Globus pallidus (tissue), 1 donor: ENCODE measurements at regions not wholly inside any gene's neighbourhood (a gene's known extent, or its start where the extent isn't known, plus 50 kb on each side); places are given as distances from the start of the nearest gene placed in this dataset.
A peak's percentile ranks its signal among the peaks of the same experiment; 100 is the strongest.

Experiments
- DNase-seq: peaks from one replicate; pipeline ENCODE4 v3.0.0-alpha.2; 2015; ENCODE audit warnings: low spot score

DNA sequence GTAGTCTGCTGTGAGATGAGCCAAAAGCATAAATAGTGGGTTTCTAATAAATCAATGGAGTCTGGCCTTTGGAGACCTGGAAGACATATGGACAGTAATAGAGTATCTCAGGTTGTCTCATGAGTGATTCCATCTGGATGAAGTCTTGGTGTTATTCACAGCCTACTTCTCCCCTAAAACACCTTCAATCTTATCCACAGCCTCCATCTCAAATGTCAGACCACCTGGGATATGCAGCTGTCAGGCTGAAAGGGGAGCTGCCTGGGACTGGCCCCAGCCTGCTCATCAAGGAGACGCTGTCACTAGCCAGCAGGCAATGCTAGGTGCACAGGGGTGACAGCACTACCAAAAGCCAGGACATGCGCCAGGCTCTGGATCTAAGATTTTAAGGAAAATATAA, 684.0 kb upstream of the ZEB2 start:
- DNase-seq: no peak

DNA sequence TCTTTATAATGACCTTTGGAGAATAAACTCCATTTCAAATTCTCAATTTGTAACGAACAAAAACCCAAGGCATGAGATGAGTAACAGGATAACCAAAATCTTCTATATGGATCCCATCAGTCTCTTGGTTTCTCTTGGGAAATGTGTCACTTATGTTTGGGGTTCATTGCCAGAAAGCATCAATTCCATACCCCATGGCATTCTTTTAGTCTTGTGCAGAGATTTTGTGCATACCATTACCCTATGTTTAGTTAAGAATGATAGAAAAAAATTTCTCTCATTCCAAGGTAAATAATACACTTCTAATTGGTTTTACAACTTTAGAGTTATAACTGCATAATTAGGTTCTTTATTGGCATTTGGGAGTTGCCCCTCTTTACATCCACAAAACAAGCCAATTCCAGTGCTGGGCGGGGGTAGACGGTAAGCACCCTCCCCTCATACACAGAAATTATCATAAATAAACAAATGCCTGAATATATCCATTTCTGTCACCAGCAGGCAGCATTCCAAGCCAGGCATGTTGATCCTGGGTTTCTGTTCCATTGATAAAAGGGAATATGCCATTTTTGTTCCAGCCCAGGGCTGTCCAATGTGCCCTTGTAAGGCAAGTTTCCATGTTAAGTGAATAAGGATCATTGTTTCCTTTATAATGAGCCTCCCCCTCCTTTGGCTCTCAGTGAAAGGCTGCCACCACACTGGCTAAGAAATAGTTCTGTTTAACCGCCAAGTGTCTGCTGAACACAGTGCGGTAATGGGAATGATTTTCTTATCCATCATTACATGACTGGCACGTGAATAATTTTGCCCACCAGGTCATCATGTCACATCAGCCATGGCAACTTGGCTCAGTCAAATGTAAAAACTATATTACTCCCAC, 680.1 kb upstream of the ZEB2 start:
- DNase-seq: peak; percentile 90

DNA sequence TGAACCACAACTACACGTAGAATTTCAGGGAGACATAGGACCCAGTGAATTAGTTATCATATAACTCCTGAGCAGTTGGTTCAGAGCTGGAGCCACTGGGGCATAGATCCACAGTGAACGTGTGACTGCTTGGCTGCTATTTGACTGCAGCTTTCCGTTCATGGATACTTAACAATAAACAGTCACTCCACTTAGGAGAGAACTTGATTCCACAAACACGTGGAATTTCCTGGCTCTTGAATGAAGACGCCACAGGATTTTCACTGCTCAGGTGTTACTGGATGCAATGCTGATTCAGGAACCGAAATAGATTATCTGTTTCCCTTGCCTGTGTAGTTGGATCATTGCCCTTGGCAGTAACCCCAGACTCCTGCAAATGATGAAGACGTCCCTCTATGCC, 679.1 kb upstream of the ZEB2 start:
- peak; percentile 52 for DNase-seq

DNA sequence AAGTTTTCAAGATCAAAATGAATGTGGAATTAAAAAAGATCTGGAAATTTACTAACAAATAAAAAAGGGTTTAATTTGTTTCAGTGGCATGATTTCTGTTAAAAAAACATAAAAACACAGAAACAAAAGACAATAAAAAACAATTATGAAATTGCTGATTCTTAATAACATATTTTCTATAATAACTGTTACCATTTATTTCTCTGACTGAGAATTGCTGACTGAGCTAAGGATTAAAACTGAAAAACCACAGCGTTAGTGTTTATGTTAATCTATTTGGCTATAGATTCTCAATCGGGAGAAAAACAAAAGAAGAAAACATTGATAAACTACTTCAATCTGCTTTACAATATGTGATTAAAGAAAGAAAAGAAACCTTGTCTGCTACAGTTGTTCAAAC, 678.6 kb upstream of the ZEB2 start:
- no peak for DNase-seq

DNA sequence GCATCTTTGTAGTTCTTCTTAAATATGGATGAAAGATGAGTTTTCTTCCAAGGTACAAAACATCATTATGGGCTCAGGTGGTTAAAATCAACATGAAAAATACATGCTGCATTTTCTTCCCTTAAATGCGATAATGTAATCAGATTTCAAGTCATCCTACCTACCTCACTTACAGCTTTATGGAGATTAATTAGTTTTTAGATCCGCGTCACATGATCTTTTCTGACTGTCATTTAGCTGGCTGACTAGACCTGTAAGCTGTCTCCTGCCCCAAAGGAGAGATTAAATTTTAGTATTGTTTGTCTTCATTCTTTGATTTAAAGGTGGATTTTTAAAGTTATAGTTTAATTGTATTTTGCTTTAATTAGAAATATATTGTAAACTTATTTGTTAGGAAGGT, 678.0 kb upstream of the ZEB2 start:
- DNase-seq: no peak

DNA sequence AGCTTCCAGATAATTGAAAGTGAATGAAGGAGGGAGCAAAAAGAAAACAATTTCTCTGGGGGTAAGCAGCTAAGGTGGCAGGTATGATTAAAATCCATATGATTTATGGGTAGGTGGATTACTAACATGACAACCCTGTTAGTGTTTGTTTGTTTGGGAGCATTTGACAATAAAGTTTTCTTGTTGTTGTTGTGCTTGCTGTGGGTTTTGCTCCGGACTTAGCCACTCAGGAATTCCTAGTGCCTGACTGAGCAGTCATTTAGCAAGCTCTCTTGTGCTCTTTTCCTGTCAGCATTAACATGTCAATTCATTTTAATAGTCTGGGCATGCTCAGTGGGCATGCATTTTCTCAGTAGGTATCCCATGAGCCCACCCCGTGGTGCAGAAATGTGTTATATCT, 674.8 kb upstream of the ZEB2 start:
- DNase-seq: no peak

DNA sequence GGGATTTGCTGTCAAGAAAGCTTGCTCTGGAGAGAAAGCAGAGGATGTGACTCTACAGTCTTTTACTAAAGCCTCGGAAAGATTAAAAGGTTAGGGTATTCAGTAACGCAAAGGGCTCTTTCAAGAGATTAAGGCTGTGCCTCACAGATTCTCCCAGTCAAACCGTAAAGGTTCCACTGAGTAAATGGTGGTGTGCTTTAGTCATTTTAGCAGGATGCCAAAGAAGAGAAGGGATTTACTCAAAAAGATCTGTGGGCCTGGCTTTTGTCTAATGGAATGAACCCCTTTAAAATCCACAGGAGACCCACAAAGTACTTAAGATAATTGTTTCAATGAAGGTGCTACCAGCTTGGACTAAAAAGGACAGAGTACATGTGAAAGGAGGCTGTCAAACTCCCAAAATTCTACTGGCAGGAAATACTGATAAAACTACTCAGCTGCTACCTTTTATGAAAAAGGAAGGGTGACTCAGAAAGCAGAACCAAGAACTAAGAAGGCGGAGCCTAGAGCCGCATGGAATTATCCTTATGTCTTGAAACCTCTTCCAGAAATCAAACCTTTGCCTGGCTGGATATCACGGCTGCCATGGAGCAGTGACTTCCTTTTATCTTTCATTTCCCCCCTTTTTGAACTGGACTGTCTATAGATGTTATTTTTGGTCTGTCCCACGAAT, 670.2 kb upstream of the ZEB2 start:
- no peak for DNase-seq

DNA sequence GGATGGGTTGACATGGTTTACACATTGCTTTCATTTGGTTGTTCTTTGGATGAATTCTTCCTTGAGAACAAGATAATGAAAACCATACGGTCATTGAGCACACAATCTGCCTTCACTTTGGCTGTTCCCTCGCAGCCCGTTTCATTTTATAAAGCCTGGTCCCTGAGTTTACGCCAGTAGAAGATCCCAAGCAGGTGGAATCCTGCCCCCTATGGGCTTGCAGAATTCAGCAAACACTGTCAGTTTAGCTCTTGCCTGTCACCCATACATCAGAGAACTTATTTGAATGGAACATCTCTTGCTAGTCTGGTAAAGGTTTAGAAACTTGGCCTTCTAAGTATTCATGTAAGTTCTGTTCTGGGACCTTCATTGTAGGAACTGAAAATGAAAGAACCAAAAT, 666.4 kb upstream of the ZEB2 start:
- peak; percentile 56 for DNase-seq

DNA sequence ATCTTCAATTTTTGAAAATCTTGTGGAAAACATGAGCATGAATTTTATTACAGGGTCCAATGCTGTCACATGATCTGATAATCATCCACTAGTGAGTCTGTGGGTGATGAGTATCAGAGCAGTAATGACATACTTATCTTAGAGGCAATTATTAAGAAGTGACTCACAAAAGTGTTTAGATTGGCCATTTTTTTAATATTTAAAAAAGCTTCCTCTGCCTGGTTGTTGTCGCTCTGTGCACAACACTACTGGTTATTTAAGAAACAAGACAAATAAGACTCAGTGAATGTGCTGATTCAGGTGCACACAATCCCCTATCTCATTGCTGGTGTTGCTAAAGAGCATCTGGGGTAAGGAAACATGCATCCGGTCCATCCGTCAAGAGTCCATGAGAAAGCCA, 665.8 kb upstream of the ZEB2 start:
- DNase-seq: no peak

DNA sequence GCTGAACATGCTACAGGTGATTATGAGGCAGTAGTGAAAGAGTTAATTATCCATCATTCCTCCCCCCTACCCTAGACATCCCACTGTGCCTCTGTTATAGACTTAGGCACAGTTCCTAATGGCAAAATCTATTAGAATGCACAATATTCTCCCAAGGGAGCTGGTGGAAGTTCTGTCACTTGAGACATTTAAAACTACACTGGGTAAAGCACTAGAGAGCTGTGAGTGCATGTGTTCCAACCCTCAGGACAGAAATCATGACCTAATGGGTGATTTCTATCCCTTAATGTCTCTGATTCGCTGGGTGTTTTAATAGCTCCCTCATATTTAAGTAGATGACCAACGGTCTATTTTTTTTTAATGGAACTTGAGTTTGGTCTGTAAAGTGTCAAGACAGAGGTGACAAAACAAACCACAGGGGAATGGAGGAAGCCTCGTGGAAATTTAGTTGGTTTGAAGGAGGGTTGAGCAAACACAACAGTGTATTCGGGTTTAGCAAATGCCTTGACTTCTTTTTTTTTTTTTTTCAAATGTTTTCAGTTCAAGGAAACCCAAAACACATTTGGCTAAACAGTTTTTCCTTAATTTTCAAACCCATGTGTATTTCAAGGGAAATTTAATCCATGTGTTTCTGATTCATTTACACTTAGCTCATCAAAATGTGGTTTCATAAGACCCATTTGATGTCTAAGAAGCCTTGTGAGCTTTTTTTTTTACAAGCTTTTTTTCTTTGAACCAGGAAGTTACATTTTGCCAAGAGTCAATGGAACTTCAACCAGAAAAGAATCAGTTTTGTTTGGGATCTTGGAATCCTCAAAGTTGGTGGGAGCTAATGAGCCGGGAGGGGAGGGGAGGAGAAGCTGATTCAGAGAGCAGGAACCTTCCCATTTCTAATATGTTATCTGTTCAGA, 665.1 kb upstream of the ZEB2 start:
- DNase-seq: no peak

DNA sequence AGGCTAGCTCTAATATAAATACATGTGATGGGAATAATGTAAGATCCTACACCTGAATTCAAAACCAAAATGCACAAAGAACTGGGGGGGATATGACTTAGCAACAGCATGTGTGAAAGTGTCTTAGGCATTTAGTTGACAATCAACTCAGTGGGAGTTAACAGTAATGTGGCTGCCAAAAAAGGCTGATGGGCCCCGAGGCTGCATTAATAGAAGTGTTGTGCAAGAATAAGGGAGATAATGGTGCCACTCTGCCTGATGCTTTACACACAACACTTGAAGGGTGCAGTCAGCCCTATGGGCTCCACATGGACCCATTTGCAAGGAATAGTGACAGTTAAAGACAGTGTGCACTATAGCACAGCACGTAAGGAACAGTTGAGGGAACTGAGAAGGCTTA, 649.4 kb upstream of the ZEB2 start:
- no peak for DNase-seq

DNA sequence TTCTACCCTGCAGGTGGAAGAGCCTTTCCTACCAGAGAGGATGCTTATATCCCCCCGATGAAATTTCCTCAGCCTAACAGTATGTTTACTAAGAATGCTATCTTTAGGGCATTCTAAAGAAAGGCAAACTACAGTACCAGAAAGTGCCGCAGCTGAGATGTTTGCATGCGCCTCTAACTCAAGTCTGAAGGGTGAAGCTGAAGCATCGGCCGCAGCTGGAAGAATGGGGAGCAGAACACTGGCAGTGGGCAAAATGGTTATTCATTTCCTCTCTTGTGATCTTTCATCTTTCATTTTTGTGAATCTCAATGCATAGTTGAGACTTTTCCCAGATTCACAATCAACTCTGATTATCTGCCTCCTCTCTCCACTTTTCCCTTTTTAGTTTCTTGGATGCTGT, 648.2 kb upstream of the ZEB2 start:
- no peak for DNase-seq

DNA sequence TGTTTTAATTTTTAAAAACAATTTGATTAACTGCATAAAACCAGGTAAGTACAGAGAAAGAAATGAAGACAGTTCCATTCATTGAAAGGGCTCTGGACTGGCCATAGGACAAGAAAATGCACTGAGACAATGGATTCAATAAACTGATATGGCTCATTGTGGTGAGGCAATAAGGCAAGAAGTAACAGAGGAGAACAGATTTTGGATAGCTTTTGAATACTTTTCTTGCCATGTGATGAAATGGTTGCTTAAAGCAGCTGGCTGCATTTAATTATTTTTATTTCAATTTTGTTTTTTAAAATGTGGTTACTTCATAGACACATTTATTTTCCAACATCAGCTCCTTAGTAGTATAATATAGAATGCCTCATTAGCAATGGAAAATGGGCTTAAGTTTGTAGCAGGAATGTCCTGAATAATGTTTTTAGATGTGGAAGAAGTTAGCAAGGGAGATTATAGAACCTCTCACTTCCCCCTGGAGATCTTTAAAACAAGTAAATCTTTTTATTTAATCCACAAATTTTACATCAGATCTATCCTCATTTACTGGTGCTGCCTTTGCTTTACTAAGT, 646.9 kb upstream of the ZEB2 start:
- no peak for DNase-seq

DNA sequence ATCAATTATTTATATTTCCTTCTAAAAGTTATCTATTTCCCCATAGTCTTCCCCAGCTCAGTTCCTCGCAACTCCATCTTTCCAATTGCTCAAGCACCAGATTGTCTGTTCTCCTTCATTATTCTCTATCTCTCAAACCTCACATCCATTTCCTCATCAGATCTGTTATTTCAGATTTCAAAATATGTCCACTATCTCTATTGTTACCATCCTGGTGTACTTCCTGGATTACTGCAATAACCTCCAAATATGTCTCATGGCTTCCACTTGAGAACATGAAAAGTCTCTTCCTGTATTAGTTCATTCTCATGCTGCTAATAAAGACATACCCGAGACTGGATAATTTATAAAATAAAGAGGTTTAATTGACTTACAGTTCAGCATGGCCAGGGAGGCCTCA, 641.7 kb upstream of the ZEB2 start:
- no peak for DNase-seq

DNA sequence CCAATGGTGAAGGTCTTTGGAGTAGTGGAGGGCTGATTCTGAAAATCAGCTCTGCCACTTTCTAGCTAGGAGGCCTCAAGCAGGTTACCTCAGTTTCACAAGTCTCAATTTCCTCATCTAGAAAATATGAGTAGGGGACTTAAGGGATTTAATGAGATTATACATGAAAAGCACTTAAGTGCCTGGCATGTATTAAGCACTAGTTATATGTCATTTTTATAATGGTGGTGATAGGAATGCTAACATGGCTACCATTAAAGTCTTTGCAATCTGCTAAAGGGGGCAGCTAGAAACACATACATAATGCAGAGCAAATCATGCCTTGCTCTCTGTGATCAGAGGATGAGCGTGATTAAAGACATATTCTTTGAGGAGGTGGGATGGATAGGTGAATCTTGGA, 640.9 kb upstream of the ZEB2 start:
- DNase-seq: no peak

DNA sequence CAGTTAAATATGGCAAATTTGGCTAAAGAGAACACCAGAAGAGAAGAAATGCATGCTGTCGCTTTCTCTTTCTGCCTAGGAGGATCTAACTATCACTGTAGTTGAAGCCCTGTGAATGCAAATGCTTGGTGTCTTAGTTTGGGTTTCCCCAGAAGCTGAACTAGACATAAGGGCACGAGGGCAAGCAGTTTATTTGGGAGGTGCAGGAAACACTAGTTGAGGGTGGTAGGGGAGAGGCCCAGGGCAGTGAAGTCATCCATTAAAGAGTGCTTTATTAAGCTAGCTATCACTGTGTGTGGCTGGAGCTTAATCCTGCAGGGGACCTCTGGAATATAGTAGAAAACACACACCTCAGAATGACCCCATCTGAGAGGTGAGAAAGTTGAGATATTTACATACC, 639.8 kb upstream of the ZEB2 start:
- no peak for DNase-seq

DNA sequence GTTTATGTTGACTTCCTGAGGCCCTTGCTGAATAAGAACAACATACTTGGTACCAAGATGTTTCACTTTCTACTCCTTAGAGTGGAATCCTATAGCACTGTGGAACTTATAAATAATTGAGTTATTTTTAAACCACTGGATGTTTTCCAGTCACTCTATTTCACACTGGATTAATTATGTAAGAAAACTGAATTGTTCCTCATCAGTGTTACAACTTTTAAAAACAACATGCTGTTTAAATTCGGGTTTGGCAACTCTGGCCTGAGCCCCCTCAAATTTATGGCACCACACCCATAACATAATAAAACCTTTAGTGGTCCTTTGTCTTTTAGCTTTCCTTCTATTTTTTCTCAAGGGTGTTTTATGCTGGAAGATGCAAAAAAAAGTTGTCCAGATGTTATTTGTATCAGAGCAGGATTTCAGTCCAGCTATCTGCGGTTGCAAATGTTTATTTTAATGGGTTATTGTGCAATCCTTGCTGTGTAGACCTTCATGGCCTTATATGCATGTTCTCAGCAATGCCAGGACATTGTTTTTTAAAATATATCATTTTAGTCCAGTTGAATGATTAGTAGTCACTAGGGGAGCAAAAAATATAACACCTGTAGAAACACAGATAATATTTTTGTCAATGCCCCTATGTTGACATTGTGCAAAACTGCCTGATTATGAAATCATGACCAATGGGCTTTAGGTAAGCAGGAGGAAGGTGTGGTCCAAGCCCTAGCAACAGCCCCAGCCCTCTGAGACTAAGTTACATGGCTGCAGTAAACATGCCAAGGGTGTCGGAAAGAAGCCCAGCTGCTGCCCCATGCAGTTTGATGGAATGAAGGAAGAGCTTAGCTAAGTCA, 638.0 kb upstream of the ZEB2 start:
- DNase-seq: no peak

DNA sequence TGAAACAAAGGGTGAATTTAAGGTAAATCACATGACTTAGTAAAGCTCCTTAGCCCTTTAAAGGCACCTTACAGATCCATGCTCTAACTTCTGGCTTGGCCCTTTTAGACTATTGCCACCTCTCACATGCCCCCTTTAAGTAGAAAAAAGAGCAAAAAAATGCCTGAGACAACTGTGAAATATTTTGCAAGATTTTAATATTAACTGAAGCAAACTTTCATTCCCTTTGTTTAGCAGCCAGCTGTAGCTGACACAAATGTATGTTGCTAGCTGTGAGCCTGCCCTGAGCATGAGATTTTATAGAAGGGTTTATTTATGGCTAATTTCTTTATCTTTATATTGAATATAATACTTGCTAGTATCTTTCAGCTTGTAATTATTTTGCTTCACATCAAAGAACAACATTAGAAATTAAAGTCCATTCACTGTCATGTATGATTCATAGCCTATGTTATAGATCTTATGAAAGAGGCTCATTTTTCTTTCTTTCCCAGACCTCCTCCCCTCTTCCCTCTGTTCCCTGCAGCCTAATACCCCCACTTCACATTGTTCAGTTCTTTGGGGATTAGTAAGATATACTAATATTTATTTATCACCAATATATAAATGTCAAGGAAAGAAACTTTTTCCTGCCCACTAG, 637.2 kb upstream of the ZEB2 start:
- no peak for DNase-seq

DNA sequence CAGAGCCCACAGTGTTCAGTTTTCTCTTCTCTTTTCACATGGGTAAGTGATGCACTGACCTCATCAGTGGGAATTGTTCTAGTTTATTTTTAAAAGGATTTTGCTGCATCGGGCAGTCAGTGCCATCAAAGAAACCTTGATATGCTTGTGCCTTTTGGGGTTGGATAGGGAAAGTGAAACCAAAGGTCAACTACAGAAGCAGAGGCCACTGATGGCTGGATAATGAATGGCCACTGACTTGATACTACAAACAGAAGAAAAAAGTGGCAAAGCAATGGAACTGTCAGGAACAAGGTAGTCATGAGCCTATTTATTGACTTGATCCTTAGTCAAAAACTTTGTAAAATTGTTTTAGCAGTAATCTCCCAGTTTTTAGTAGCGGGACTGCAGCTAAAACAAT, 636.3 kb upstream of the ZEB2 start:
- no peak for DNase-seq

DNA sequence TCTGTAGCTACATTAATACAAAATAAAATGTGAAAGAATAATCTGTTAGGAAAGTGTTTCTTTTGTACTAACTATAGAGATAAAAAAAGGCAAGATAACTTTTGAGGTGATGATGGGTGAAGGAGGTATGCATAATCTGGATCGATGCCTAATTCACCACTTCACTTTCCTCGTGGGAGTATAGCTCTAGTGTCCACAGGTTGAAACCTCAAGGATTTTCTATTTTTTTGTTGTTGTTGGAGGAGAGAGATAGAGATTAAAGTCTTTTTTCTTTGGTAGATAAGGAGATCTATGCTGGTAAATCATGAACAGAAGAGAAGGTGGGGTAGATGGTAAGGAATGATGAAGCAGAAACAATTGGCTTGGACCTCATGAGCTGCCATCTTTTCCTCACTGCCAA, 635.3 kb upstream of the ZEB2 start:
- no peak for DNase-seq

DNA sequence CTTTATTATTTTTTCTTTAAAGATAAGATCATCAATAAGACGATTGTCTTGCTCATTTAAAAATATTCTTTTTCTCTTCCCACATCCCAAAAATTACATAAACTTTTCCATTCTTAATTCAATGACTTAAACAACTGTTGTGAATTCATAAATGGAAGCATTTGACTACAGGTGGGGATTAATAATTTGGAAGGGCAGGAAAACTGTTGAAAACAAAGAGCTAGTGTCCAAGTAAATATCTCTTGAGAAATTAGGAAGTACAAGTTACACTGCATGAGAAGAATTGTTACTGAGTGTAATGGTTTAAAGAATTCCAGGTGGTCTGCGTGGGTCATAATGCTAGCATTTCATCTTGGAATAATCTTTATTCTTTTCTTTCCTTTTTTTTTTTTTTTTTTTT, 634.8 kb upstream of the ZEB2 start:
- no peak for DNase-seq
